GM18861 (cell line): ENCODE measurements at regions not wholly inside any gene's neighbourhood (a gene's known extent, or its start where the extent isn't known, plus 50 kb on each side); places are given as distances from the start of the nearest gene placed in this dataset.

Source experiments
- ATAC-seq: cut with Tn5 transposase; IDR thresholded peaks from one replicate; pipeline ENCODE4 v1.9.1; 2021; ENCODE audit not compliant: unreplicated experiment

- no peak for ATAC-seq
Measured at GRCh38 chr15:95511671-95512070, 818.8 kb upstream of the NR2F2 start.

GRCh38 chr15:95512906-95513305 is 817.6 kb upstream of the NR2F2 start:
- no peak for ATAC-seq

GRCh38 chr15:95519887-95520286 is 810.6 kb upstream of the NR2F2 start:
- ATAC-seq, result no peak

GRCh38 chr15:95520511-95520910 is 810.0 kb upstream of the NR2F2 start:
- no peak for ATAC-seq

- no peak for ATAC-seq
Measured at GRCh38 chr15:95520922-95521321, 809.6 kb upstream of the NR2F2 start.

GRCh38 chr15:95522533-95522932 is 808.0 kb upstream of the NR2F2 start:
- ATAC-seq, result no peak

GRCh38 chr15:95528920-95529319 is 801.6 kb upstream of the NR2F2 start:
- ATAC-seq, result no peak

GRCh38 chr15:95536638-95537037 is 793.9 kb upstream of the NR2F2 start:
- ATAC-seq, result no peak

- ATAC-seq, result no peak
Measured at GRCh38 chr15:95538693-95539092, 791.8 kb upstream of the NR2F2 start.

- no peak for ATAC-seq
Measured at GRCh38 chr15:95541301-95541700, 789.2 kb upstream of the NR2F2 start.

- ATAC-seq, result no peak
Measured at GRCh38 chr15:95549168-95549738, 781.2 kb upstream of the NR2F2 start.

GRCh38 chr15:95550702-95551101 is 779.8 kb upstream of the NR2F2 start:
- ATAC-seq, result no peak

- no peak for ATAC-seq
Measured at GRCh38 chr15:95556225-95556624, 774.3 kb upstream of the NR2F2 start.

GRCh38 chr15:95556866-95557225 is 773.7 kb upstream of the NR2F2 start:
- ATAC-seq, result no peak

- ATAC-seq, result no peak
Measured at GRCh38 chr15:95557226-95558046, 773.1 kb upstream of the NR2F2 start.

- ATAC-seq, result no peak
Measured at GRCh38 chr15:95558131-95558530, 772.4 kb upstream of the NR2F2 start.

GRCh38 chr15:95558916-95559315 is 771.6 kb upstream of the NR2F2 start:
- ATAC-seq, result no peak

- ATAC-seq, result no peak
Measured at GRCh38 chr15:95559875-95560394, 770.6 kb upstream of the NR2F2 start.

- ATAC-seq, result no peak
Measured at GRCh38 chr15:95561463-95561862, 769.0 kb upstream of the NR2F2 start.

GRCh38 chr15:95563634-95564033 is 766.9 kb upstream of the NR2F2 start:
- no peak for ATAC-seq

GRCh38 chr15:95565016-95565600 is 765.4 kb upstream of the NR2F2 start:
- no peak for ATAC-seq

- no peak for ATAC-seq
Measured at GRCh38 chr15:95565690-95566089, 764.8 kb upstream of the NR2F2 start.
